NCI-H524 (cell line): ENCODE measurements at regions not wholly inside any gene's neighbourhood (a gene's known extent, or its start where the extent isn't known, plus 50 kb on each side); places are given as distances from the start of the nearest gene placed in this dataset.

Experiments
- DNase-seq, 2 experiments: peaks; one replicate each; lab custom pipeline; 2025; lab: John Stamatoyannopoulos, UW

DNA sequence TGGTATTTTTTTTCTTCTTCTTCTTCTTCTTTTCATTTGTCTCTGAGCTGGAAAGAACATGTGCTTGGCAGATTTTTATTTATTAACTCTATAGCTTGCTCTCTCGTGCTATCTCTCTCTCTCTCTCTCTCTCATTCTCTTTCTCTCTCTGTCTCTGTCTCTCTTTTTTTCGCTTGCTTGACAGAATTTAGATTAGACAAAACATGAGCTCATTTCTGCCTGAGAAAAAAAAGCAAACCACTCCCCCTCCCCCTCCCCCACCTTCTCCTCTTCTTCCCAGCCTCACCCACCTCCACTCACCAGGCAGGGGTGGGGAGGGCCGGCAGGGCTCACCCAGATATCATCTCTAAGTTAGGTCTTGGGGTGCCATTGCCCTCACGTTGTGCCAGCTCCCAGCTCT, 81.5 kb downstream of the PJA1 start:
- DNase-seq: no peak

DNA sequence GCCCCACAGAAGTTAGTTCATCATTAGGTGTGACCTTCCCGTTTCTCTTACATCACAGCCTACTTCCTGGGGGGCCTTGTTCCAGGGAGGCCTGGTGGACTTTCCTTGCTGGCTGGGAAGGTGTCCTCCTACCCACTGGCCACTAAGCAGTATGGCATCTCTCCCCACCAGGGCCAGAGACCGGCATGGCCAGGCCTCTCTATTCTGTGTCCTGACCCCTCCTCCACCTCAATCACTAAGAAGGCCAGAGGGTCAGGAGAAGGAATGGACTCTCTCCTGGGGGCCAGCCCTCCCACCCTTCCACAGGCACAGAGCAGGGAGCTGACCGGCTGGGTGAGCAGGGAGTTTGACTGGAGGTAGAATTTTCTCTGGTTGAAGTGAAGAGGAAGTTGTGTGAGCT, 81.9 kb downstream of the PJA1 start:
- no peak for DNase-seq

DNA sequence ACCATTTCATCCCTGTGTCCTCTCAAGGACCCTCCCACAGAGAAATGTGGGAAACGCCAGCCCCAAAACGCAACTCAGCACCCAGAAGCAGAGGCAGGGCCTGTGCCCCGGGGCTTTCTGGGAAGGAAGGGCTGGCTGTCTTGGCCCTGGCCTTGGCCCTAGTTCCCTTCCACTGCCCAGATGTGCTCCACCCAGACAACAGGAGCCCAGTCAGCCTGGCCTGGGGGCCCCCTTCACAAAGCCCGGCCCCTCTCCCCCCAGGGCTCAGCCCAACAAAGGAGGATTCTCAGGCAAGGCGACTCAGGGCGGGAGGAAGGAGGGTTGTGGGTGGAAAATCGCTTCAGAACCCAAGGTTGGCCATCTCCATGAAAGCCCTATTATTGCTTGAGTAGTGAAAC, 82.5 kb downstream of the PJA1 start:
- DNase-seq: no peak

DNA sequence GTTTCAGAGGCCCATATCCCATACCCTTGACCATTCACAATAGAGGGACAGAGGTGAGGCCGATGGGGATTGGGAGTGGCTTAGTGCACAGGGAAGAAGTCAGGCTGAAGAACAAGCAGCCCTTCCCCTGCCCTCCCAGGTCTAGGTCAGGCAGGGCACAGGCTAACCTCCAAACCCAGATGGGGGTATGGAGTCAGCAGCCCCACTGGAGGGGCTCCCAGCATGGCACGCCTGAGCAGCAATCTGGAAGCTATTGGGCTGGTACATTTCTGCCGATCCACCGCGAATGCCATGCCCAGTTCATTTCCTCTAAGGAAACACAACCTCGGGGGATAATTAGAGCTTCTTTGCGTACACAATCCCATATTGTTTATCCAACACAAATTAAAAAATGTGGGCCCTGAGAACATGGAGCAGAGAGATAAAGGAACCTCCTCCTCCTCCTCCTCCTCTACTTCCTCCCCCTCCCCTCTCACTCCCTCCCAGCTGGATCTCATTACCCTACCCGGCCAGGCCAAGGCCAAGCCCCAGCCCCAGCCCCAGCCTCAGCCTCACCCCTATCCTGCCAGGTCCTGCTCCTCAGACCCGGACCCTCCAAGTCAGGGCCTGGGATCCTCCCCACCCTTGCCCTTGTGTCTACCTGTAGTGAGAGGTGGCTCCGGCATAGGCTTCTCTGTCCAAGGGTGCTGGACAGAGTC, 83.0 kb downstream of the PJA1 start:
- no peak for DNase-seq

DNA sequence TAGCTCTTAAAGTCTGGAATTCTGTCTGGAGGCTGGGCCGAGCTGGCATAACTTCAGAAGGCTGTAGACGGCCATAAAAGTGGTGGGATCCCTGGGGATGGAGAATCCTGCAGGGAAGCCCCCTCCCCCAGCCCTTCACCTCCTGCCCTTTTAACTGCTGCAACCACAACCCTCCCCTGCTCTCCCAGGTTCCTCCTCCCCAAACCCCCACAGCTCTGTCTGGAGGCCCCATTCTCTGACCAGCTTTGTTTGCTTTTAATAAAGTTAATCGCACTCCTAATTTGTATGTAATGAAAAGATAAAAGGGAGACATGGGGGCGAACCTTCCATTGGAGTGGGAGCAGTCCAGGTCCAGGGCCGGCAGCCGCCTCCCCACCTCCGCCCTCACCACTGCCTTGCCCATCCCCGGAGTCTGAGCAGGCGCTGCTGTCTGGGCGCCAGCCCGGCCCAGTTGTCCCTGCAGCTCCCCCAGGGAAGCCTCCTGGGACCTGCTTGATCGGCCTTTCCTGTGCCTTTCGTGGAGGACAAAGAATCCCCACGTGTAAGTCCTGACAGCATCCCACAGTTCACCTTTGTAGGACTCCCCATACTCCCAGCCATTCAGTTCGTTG, 84.3 kb downstream of the PJA1 start:
- DNase-seq: no peak

DNA sequence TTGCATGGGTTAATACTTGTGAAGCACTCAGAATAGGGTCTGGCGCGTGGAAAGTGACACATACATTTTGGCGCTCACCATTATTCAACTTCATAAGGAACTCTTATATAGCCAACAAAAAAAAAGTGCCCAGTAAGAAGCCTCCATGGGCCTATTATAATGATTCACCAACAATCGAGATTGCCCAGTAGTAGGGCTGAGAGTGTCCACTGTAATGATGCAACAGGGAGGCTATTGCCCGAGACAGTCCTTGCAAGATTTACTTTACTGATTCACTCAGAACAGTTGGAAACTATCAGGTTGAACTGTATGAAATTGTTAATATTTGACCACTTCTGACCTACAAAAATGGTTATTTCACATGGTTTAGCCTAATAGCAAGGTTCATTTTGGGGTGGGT, 86.0 kb downstream of the PJA1 start:
- DNase-seq: no peak

DNA sequence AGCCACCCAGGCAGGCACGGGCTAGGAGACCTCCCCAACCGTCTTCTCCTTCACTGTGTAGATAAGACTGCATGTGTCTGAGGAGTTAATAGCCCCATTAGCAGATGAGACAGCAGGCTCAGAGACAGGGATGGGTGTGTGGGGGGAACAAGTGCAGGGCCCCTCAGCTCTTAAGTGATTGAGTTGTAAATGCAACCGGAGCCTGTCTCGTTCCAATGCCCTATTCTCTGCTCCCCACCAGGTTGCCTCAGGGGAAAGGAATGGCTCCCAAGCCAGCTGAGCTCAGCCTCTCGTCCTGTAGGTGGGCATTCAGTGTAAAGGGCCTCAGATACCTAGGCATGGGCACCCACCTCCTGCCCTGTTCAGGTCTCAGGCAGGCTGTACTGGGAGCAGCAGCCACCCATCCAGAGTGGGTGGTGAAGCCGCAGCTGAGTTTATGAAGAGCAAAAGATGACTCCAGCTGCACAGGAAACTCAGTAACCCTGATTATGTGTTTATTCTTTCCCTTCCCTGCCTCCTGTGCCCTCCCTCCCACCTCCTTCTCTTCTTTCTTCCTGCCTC, 87.3 kb downstream of the PJA1 start:
- peak in 1 of 2 experiments; percentile 37 for DNase-seq

DNA sequence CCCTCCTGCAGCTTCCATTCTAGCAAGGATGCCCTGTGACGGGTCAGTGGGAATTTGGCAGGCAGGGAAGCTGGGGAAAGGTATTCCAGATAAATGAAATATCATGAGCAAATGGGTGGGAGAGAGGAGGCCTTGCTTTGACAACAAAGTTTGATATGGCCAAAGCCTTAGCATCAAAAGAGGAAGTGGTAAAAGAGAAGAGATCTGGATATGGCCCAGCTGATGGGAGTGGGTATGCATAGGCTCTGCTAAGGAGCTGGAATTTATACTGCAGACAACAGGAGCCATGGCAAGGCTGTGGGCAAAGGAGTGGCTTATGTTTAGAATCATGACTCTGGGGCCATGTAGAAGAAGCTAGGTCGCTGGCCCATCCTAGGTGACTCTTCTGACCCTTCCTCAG, 89.2 kb downstream of the PJA1 start:
- DNase-seq: no peak

DNA sequence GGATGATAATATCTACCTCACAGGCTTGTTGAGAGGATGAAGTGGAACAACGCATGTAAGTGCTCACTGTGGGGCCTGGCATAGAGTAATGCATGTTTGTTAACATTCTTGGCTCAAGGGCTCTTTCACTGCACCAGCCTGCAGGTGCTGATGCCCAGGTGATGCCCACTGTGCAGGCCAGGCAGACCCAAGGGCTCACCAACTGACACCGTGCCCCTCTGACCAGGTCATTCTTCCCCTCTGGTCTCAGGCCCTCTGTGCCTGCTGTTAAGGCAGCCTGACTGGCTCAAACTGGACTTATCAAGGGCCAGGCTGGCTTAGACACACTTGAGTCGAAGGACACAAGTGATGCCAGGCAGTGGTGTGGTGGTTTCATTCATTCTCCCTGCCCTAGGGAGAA, 90.5 kb downstream of the PJA1 start:
- DNase-seq: no peak

DNA sequence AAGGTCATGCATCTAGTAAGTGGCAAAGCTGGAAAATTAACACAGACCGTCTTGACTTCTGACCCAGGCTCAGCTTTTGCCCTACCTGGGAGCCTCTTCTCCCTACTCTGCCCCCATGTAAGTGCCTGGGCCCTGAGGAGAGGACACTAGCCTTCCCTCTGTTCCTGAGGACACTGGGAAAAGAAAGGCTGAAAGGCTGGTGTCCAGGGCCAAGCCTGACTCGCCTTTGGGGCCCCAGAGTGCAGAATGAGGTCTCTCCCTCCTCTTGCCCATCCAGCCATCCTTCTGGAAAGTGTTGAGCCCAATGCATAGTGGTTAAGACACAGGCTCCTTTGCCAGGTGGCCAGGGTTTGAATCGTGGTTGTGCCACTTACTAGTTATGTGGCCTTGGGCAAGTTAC, 91.5 kb downstream of the PJA1 start:
- no peak for DNase-seq

DNA sequence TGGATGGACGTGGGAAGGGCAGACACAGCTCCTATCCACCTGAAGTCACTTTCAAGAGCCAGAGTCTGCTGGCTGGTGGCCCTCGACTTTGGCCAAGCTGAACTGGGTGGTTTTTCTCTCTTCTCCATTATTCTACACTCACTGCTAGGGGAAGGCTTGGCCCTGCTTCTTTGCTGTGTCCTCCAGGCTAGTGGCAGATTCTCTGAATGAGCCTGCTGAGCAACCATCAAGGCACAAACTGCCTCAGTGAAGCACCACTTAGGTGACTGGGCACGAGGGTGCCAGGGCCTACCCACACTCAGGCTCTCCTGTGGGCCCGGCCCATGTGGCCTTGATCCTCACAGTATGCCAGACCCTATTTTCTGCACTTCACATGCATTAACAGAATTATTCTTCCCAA, 92.0 kb downstream of the PJA1 start:
- no peak for DNase-seq

DNA sequence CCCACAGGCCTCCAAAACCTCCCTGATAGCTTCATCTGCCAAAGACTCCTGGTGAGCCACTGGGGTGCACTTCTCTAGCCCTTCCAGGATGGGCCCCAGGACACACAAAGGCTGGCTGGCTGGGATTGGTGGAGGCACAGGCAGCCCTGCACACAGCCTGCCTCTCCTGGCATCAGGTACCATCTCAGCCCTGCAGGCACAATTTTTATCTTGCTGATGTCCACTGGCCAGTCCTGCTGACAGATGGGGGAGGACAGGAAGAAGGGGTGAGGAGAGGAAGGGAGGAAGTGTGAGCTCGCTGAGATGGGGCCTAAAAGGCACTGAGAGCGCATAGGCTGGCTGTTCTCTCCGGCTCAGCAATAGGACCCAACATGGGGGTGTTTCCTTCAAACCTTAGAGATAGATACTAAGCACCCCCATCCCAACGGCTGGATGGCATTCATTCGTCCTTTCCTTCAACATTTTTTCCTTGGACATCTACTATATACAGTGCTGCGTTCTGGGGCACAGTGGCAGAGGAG, 92.7 kb downstream of the PJA1 start:
- no peak for DNase-seq

DNA sequence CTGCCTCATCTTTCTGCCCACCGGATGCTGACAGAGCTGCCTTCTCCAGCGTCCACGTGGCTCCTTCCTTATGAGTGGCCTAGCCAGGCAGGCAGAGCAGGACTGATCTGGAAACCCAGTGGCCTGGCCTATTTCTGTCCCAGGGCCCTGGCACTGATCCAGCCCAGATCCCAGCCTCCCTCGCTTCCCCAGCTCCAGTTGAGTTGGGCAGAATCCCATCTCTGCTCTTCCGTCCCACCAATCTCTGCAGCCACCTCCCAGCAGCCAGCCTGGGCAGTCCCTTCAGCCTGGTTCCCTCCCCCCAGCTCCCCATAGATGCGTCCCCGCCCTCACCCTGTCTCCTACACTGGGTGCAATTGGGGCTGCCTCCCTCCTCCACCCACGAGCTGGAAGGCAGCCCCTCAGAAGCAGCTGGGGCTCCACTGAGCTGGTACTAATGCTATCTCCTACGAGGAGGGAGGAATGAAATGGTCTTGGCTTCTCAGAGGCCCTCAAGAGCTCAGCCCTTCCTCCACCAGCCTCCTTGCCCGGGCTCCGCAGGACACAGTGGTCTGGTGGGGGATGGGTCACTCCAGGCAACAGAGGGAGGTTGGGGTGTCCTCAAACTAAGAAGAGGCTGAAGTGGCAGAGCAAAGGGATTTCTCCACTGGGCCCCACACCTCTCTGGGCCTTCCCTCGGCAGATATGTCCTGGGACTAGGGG, 94.2 kb downstream of the PJA1 start:
- no peak for DNase-seq

DNA sequence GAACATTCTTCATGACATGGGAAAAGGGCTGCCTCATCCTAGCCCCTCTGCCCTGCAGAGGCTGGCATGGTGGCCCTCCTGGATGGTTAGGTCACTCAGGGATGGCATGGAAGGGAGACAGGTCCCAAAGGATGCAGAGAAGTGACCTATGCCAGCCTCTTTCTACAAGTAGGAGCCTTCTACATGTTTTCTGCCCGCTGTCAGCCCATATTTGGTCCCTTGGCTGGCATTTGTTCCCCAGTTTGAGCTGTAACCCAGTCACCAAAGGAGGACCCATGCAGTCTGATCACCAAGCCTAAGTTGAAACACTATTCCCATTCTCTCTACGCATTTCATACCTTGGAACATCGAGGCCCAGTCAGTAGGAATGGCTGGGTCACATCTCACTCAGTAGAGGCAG, 95.4 kb downstream of the PJA1 start:
- no peak for DNase-seq

DNA sequence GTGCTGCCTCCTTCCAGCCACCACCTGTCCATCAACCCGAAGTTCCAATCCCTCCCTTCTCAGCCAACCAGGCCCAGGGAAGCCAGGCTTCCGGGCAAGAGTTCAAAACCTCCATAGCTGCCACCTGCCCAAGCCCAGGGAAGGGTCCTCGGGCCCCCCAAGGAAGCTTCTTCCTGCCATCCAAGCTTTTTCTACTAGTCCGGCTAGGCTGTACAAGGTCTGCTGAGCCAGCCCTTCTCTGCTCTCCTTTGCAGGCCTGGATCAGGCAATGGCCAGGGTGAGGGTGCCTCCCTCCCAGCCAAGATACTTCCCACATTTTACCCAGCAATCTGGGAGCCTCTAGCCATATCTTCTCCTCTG, 96.2 kb downstream of the PJA1 start:
- DNase-seq: no peak

DNA sequence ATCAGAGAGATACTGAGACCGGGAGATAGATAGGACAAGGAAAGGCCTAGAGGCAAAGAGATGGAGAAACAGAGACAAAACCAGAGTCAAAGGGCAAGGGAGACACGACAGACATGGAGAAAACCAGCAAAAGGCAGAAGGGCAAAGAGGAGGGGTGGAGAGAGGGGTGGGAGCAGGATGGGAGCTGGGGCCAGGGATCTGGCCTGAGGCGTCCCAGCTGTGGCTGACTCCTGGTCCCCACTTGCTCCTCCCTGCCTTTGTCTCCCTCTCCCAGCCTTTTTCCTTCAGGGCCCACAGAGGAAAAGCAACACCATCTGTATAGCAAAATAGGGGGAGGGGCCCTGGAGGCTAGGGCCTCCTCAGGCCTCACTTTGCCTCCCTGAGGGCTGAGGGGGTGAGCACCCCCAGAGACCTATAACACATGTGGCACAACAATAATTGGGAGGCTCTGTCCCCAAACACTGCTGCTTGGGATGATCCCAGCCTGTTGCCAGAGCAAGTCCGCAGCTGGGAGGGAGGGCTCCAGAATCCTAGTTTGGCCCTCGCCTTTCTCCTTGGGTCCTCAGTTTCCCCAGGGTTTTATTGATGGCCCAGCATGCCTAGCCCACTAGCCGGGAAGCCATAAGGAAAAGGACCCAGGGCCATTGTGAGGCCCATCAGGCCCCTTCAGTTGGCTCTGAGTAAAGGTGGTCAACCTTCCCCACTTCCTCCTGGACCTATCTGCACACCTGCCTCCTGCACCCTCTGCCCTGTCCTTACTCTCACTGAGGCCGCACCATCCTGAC, 96.8 kb downstream of the PJA1 start:
- no peak for DNase-seq

DNA sequence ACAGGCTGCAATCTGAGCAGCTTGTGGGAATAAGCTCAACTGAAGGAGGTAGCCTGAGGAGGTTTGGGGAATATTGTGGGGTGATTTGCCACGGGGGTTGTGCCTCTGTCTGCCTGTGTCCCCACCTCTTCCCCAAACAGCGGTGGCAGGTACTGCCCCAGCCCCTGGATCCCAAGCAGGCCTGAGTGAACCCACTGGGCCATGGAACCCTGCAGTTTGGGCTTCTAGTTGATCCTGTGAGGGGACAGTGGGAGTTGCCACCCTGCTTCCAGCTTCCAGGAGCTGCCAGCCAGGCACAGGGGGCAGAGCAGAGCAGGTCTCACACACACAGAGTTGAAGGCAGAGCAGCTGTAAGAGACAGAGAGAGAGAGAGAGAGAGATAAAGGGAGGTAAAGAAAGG, 97.4 kb downstream of the PJA1 start:
- no peak for DNase-seq

DNA sequence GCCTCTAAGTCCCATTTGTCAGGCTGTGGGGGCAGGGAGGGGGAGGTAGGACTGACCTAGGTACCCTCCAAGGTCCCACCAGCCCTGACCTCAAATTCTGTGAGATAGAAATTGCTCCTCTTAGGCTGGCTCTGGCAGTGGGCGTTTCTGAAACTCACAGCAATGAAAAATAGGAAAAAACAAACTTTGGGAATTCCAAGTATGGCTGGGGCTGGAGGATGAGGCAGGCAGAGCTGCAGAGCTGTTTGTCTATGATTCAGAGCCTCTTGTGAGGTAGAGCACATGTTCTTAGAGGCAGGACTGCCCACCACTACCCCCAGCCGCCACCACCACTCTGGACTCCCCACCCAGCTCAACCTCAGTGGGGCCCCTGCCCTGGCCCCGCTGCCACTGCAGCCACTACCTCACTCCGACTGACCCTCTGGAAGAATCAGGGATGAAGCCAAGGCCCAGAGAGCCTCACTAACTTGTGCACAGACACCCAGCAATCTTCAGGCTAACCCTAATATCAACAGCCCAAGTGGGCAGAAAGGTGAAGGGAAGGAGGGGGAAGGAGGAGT, 98.2 kb downstream of the PJA1 start:
- DNase-seq: no peak

DNA sequence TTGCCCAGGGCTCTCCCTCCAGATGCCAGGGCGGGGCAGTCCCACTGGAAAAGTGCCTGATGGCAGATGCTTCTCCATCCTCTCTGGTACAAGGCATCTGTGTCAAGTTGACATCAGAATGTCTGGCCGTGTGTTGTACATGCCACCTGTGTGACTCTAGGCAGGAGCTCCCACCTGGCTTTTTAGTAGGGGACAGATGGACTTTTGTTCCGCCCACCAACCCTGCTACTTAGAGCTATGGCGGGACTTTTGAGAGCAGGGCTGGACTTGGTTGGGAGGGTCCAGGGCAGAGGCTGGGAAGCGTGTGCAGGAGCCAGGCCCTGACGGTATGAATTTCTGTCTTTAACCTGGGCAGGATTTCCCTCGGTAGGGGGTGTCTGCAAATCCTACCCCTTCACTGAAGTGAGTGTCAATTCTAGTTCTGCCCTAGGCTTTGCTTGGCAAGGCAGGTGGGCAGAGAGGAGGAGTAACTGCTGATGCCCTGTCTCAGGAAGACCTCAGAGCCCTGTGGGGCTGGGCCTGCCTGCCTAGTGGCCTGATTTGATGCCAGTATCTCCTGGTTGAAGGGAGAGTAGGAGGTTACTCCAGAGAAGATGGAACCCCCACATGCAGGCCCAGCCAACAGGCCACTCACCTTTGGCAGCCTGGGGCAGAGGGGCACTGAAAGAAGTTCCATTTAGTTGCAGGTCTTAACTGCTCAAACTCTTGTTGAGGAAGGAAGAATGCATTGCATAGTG, 99.1 kb downstream of the PJA1 start:
- peak; percentile 91 to 97 for DNase-seq

DNA sequence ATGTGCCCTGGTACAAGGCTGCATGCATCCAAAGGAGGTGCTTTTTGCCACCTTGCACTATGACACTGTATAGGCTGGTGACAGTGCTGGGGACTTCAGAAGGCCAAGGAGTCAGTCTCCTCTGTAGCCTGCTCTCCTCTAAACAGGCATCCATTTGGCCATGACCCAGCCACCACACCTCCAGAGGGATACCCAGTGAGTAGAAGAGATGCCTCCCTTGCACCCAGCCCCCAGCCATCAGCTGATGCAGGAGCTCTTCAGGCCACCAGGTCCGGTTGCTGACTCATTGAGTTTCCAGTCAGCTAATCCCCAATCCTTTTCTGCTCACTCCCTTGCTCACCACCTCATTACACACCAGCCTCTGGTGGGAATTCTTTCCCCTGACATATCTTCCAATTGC, 99.8 kb downstream of the PJA1 start:
- DNase-seq: peak; percentile 50 to 71

DNA sequence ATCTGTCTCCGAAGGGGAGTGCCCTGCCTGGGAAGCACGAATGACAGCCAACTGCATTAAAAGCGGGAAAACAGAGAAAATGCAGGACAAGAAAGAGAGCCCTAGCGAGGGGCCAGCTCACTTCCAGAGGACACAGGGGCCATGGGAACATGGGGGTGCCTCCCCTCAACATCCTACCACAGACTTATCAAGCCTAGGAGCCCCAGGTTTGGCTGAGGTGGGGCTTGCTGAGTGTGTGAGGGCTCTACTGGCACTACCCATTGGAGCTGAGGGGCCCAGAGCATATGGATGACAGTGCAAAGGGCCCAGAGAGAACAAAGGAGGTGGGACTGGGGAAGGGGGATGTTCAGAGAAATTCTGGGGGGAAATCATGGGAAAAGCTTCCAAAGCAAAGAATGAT, 101.8 kb downstream of the PJA1 start:
- no peak for DNase-seq
